Brain microvascular endothelial cell (primary cell): ENCODE measurements at regions not wholly inside any gene's neighbourhood (a gene's known extent, or its start where the extent isn't known, plus 50 kb on each side); places are given as distances from the start of the nearest gene placed in this dataset.

Source experiments
- DNase-seq: peaks from one replicate; pipeline ENCODE4 v3.0.0-alpha.2; 2020
- H3K27ac ChIP-seq: fragments of 250-450 bp; sonication (Bioruptor Pico); 2 replicates; pipeline ENCODE4 v1.5.1; 2020; ENCODE audit warnings: mild to moderate bottlenecking, moderate library complexity
- H3K27me3 ChIP-seq: fragments of 250-450 bp; sonication (Bioruptor Pico); replicated peaks from 2 replicates; pipeline ENCODE4 v1.5.1; 2020; ENCODE audit warnings: mild to moderate bottlenecking
- H3K36me3 ChIP-seq: fragments of 250-450 bp; sonication (Bioruptor Pico); replicated peaks from 2 replicates; pipeline ENCODE4 v1.5.1; 2020; ENCODE audit warnings: mild to moderate bottlenecking
- H3K4me3 ChIP-seq: 2 replicates; pipeline ENCODE4 v1.5.1; 2011; ENCODE audit warnings: low read depth, mild to moderate bottlenecking, control low read depth, low read length, moderate library complexity
- CTCF ChIP-seq: IDR thresholded peaks from 2 replicates; pipeline ENCODE4 v1.5.1; 2011; ENCODE audit warnings: low read depth, mild to moderate bottlenecking, moderate library complexity, low read length, control low read depth, inconsistent platforms; ENCODE audit errors: missing control alignments
- in situ Hi-C: cut with HindIII; loops from 2 replicates; pipeline ENCODE4 v1.10.0; 2017; ENCODE audit warnings: low sequenced_read_pairs, low pct_ligation_motif_present

GRCh38 chrX:20863649-20864048 lies 510.6 kb upstream of the CNKSR2 start:
- DNase-seq = no peak
- Histone ChIP-seq H3K27me3 (no peaks in the 10 kb centered on the region), H3K27ac (no peak overlapping the region), H3K4me3 (no peak overlapping the region), H3K36me3 (no peaks in the 10 kb centered on the region)
- in situ Hi-C loops = no loop called here
- TF ChIP-seq CTCF = no peak

- Histone ChIP-seq H3K27ac (no peak overlapping the region), H3K4me3 (no peak overlapping the region)
- in situ Hi-C loops = no loop called here
Observed at GRCh38 chrX:20861113-20861512, 513.1 kb upstream of the CNKSR2 start.

GRCh38 chrX:20857746-20858145 lies 516.5 kb upstream of the CNKSR2 start:
- Histone ChIP-seq H3K27me3 (no peaks in the 10 kb centered on the region), H3K4me3 (no peak overlapping the region), H3K36me3 (no peaks in the 10 kb centered on the region), H3K27ac (no peak overlapping the region)
- TF ChIP-seq CTCF = no peak
- no peak for DNase-seq
- in situ Hi-C loops = no loop called here

More at GRCh38 chrX:20861113-20861512, 513.1 kb upstream of the CNKSR2 start:
- DNase-seq = no peak
- Histone ChIP-seq H3K36me3 (no peaks in the 10 kb centered on the region), H3K27me3 (no peaks in the 10 kb centered on the region)
- no peak for TF ChIP-seq CTCF

GRCh38 chrX:20838477-20838876 lies 535.7 kb upstream of the CNKSR2 start:
- Histone ChIP-seq H3K36me3 (no peaks in the 10 kb centered on the region), H3K27me3 (no peaks in the 10 kb centered on the region), H3K27ac (no peak overlapping the region), H3K4me3 (no peak overlapping the region)
- in situ Hi-C loops = no loop called here
- no peak for TF ChIP-seq CTCF
- DNase-seq = no peak

- Histone ChIP-seq H3K27me3 (no peaks in the 10 kb centered on the region), H3K27ac (no peak overlapping the region), H3K4me3 (no peak overlapping the region), H3K36me3 (no peaks in the 10 kb centered on the region)
- peak; percentile 66 for DNase-seq
- in situ Hi-C loops = no loop called here
- no peak for TF ChIP-seq CTCF
Observed at GRCh38 chrX:20829665-20830491, 544.3 kb upstream of the CNKSR2 start.

GRCh38 chrX:20825984-20826383 lies 548.2 kb upstream of the CNKSR2 start:
- H3K36me3 ChIP-seq = no peaks in the 10 kb centered on the region
- H3K27me3 ChIP-seq = no peaks in the 10 kb centered on the region
- TF ChIP-seq CTCF = no peak
- no peak overlapping the region for H3K4me3 ChIP-seq
- H3K27ac ChIP-seq = no peak overlapping the region
- in situ Hi-C loops = no loop called here
- DNase-seq = no peak
